Esophagus squamous epithelium (tissue), 4 donors: ENCODE measurements at regions not wholly inside any gene's neighbourhood (a gene's known extent, or its start where the extent isn't known, plus 50 kb on each side); places are given as distances from the start of the nearest gene placed in this dataset.

Experiments used
- CTCF ChIP-seq, 6 experiments: fragments of 450-650 bp in 4 of 6; fragments of 200-600 bp in 2 of 6; sonication (generic) in 2 of 6; IDR thresholded peaks; one replicate each; pipeline ENCODE4 v1.5.1; 2016 to 2019; ENCODE audit warnings: antibody characterized with exemption in 6 of 6, mild to moderate bottlenecking in 4 of 6, moderate library complexity in 4 of 6
- POLR2A ChIP-seq, 4 donors: fragments of 450-650 bp; IDR thresholded peaks; one replicate each; pipeline ENCODE4 v1.6.1; 2017; ENCODE audit warnings: antibody characterized with exemption in 4 of 4, mild to moderate bottlenecking in 4 of 4, moderate library complexity in 3 of 4

GRCh38 chrX:107522901-107523300 is 73.4 kb downstream of the FRMPD3 start:
- TF ChIP-seq CTCF (IDR thresholded peaks at IDR 0.05) (no peak), POLR2A (IDR thresholded peaks at IDR 0.05) (no peak)
